ENCODE measurements at regions not wholly inside any gene's neighbourhood (a gene's known extent, or its start where the extent isn't known, plus 50 kb on each side); places are given as distances from the start of the nearest gene placed in this dataset.

- no peak for TF ChIP-seq CTCF (conservative IDR thresholded peaks at IDR 0.05; ENCODE audit: low read depth, low read length)
- no peak for DNase-seq (ENCODE audit: low read depth)
These were observed 523.4 kb upstream of the BTBD3 start for GRCh38 chr20:11394145-11394833.

GRCh38 chr20:11395581-11395980 lies 522.1 kb upstream of the BTBD3 start:
- no peak for DNase-seq (ENCODE audit: low read depth)
- TF ChIP-seq CTCF (conservative IDR thresholded peaks at IDR 0.05; ENCODE audit: low read depth, low read length) = no peak

More at GRCh38 chr20:11394145-11394833, 523.4 kb upstream of the BTBD3 start:
- H3K4me3 ChIP-seq (ENCODE audit: low read length) = no peak overlapping the region

GRCh38 chr20:11401988-11402387 lies 515.7 kb upstream of the BTBD3 start:
- DNase-seq (ENCODE audit: low read depth) = no peak
- no peak for TF ChIP-seq CTCF (conservative IDR thresholded peaks at IDR 0.05; ENCODE audit: low read depth, low read length)
- no peak overlapping the region for H3K4me3 ChIP-seq (ENCODE audit: low read length)

More at GRCh38 chr20:11395581-11395980, 522.1 kb upstream of the BTBD3 start:
- no peak overlapping the region for H3K4me3 ChIP-seq (ENCODE audit: low read length)

- no peak for TF ChIP-seq CTCF (conservative IDR thresholded peaks at IDR 0.05; ENCODE audit: low read depth, low read length)
- no peak for DNase-seq (ENCODE audit: low read depth)
- no peak overlapping the region for H3K4me3 ChIP-seq (ENCODE audit: low read length)
These were observed 514.0 kb upstream of the BTBD3 start for GRCh38 chr20:11403711-11404110.

GRCh38 chr20:11406877-11407276 lies 510.8 kb upstream of the BTBD3 start:
- DNase-seq (ENCODE audit: low read depth) = no peak
- H3K4me3 ChIP-seq (ENCODE audit: low read length) = no peak overlapping the region
- TF ChIP-seq CTCF (conservative IDR thresholded peaks at IDR 0.05; ENCODE audit: low read depth, low read length) = no peak

- H3K4me3 ChIP-seq (ENCODE audit: low read length) = no peak overlapping the region
- TF ChIP-seq CTCF (conservative IDR thresholded peaks at IDR 0.05; ENCODE audit: low read depth, low read length) = no peak
- no peak for DNase-seq (ENCODE audit: low read depth)
These were observed 508.1 kb upstream of the BTBD3 start for GRCh38 chr20:11409561-11409960.

- no peak for TF ChIP-seq CTCF (conservative IDR thresholded peaks at IDR 0.05; ENCODE audit: low read depth, low read length)
These were observed 505.9 kb upstream of the BTBD3 start for GRCh38 chr20:11411765-11412164.

More at GRCh38 chr20:11411765-11412164, 505.9 kb upstream of the BTBD3 start:
- DNase-seq (ENCODE audit: low read depth) = no peak
- H3K4me3 ChIP-seq (ENCODE audit: low read length) = no peak overlapping the region
